ENCODE measurements at regions not wholly inside any gene's neighbourhood (a gene's known extent, or its start where the extent isn't known, plus 50 kb on each side); places are given as distances from the start of the nearest gene placed in this dataset.

DNA sequence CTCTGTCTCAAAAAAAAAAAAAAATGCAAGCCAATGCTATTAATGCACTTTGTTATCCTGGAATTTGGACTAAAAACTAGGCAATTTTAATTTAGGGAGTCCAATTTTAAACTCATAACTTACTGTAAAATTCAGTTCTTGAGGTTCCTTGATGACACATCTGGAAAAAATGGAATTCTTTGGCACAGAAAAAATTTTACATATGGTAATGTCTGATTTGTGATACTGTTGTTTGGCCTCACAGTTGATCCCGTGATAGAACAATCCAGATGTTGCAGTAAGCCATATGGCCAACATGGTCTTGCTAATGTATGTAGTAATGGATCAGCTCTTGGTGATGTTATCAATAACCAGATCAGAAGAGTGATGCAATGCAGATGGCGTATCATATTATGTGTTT lies 1089.8 kb downstream of the FLRT2 start:
- no peak for TF ChIP-seq CTCF (conservative IDR thresholded peaks at IDR 0.05; ENCODE audit: low read depth, low read length)
- Histone ChIP-seq H3K27ac (no peak overlapping the region), H3K79me2 (ENCODE audit: insufficient read depth, low read depth) (no peaks in the 10 kb centered on the region), H3K4me2 (no peak overlapping the region), H3K4me1 (ENCODE audit: low read depth, poor library complexity, severe bottlenecking) (no peaks in the 10 kb centered on the region), H3K9ac (no peak overlapping the region), H3K4me3 (IDR thresholded peaks at IDR 0.05; ENCODE audit: insufficient read depth, low read depth, low read length) (no peak overlapping the region), H2AFZ (ENCODE audit: low read depth) (no peak overlapping the region), H4K20me1 (ENCODE audit: insufficient read depth) (no peaks in the 10 kb centered on the region), H3K27me3 (ENCODE audit: insufficient read depth, low read depth) (no peaks in the 10 kb centered on the region), H3K36me3 (ENCODE audit: insufficient read depth) (no peaks in the 10 kb centered on the region)

- H3K79me2 ChIP-seq (ENCODE audit: insufficient read depth, low read depth): no peaks in the 10 kb centered on the region
- no peak overlapping the region for H3K4me2 ChIP-seq
- TF ChIP-seq CTCF (conservative IDR thresholded peaks at IDR 0.05; ENCODE audit: low read depth, low read length): no peak
These were observed 1083.8 kb downstream of the FLRT2 start for GRCh38 chr14:86613786-86614185.

DNA sequence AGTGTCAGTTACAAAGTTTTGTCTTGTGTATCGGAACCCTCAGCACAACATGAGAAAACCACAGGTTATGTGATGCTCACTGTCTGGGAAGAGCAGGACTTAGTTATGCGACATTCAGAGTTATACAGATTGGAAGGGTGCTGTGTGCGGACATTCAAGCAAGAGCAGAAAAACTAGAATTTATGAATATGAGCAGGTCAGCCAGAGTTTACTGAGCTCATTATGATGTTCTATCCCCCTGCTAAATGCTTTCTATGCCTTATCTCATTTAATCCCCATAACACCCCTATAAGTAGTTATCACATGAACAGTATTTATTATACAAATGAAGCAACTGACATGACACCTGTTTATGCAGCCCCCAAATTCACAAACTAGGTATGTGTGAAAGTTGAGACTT lies 1083.2 kb downstream of the FLRT2 start:
- no peak overlapping the region for H3K27ac ChIP-seq
- no peak overlapping the region for H3K4me3 ChIP-seq (IDR thresholded peaks at IDR 0.05; ENCODE audit: insufficient read depth, low read depth, low read length)
- H3K36me3 ChIP-seq (ENCODE audit: insufficient read depth): no peaks in the 10 kb centered on the region
- no peak overlapping the region for H2AFZ ChIP-seq (ENCODE audit: low read depth)
- no peak overlapping the region for H3K4me2 ChIP-seq
- no peak overlapping the region for H3K9ac ChIP-seq
- no peaks in the 10 kb centered on the region for H4K20me1 ChIP-seq (ENCODE audit: insufficient read depth)
- no peaks in the 10 kb centered on the region for H3K4me1 ChIP-seq (ENCODE audit: low read depth, poor library complexity, severe bottlenecking)
- H3K27me3 ChIP-seq (ENCODE audit: insufficient read depth, low read depth): no peaks in the 10 kb centered on the region
- H3K79me2 ChIP-seq (ENCODE audit: insufficient read depth, low read depth): no peaks in the 10 kb centered on the region
- TF ChIP-seq CTCF (conservative IDR thresholded peaks at IDR 0.05; ENCODE audit: low read depth, low read length): no peak

More at GRCh38 chr14:86613786-86614185, 1083.8 kb downstream of the FLRT2 start:
- Histone ChIP-seq H3K27ac (no peak overlapping the region), H3K4me1 (ENCODE audit: low read depth, poor library complexity, severe bottlenecking) (no peaks in the 10 kb centered on the region), H3K27me3 (ENCODE audit: insufficient read depth, low read depth) (no peaks in the 10 kb centered on the region), H3K9ac (no peak overlapping the region), H3K36me3 (ENCODE audit: insufficient read depth) (no peaks in the 10 kb centered on the region), H4K20me1 (ENCODE audit: insufficient read depth) (no peaks in the 10 kb centered on the region), H3K4me3 (IDR thresholded peaks at IDR 0.05; ENCODE audit: insufficient read depth, low read depth, low read length) (no peak overlapping the region), H2AFZ (ENCODE audit: low read depth) (no peak overlapping the region)

DNA sequence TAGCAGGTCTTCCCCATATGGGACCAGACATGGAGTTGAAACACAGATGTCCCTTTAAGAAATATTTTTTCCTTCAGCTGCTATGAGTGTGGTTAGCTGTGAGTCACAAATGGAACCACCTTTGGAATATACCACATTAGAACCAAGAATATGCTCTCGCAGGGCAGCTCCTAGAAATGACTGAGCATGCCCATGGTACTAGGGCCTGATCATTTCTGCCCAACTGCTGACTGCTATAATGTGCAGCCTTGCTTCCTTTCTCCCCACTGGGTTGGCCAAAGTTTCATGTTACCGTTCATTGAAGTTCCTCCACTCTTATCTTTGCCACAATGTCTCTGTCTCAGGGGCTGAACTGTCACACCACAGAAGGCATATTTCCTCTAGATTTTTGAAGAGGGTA lies 1074.6 kb downstream of the FLRT2 start:
- no peak overlapping the region for H3K4me3 ChIP-seq (IDR thresholded peaks at IDR 0.05; ENCODE audit: insufficient read depth, low read depth, low read length)
- peaks cover 41% of the 10 kb centered on the region for H3K4me1 ChIP-seq (ENCODE audit: low read depth, poor library complexity, severe bottlenecking)
- no peaks in the 10 kb centered on the region for H3K27me3 ChIP-seq (ENCODE audit: insufficient read depth, low read depth)
- peak overlapping the region; percentile 33; the same call in 1 of the 2 replicates for H3K27ac ChIP-seq
- H3K4me2 ChIP-seq: no peak overlapping the region
- H3K79me2 ChIP-seq (ENCODE audit: insufficient read depth, low read depth): no peaks in the 10 kb centered on the region
- no peak for TF ChIP-seq CTCF (conservative IDR thresholded peaks at IDR 0.05; ENCODE audit: low read depth, low read length)
- no peak overlapping the region for H3K9ac ChIP-seq
- H4K20me1 ChIP-seq (ENCODE audit: insufficient read depth): no peaks in the 10 kb centered on the region
- peak overlapping the region; percentile 10; the same call in 1 of the 2 replicates for H2AFZ ChIP-seq (ENCODE audit: low read depth)
- no peaks in the 10 kb centered on the region for H3K36me3 ChIP-seq (ENCODE audit: insufficient read depth)

Data from KMS-11 (cell line).